ENCODE measurements at regions not wholly inside any gene's neighbourhood (a gene's known extent, or its start where the extent isn't known, plus 50 kb on each side); places are given as distances from the start of the nearest gene placed in this dataset.

DNA sequence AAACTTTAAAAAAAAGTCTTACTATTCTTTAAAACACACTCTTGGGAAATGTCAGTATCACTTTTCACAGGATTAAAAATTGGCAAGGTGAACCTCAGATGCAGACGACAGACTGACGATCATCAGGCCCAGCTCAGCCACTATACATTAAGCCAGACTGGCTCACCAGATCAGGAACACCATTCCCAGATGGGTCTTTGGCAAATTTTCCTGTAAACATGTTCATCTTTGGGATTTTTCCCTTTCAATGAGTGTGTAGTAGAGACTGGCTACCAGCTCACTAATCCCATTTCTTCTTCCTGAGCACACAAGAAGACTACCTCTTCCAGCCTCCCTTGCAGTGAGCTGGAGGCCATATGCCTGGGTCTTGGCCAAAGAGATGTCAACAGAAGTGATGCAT is 142.7 kb upstream of the CHST15 start:
- TF ChIP-seq, protein P1, sequence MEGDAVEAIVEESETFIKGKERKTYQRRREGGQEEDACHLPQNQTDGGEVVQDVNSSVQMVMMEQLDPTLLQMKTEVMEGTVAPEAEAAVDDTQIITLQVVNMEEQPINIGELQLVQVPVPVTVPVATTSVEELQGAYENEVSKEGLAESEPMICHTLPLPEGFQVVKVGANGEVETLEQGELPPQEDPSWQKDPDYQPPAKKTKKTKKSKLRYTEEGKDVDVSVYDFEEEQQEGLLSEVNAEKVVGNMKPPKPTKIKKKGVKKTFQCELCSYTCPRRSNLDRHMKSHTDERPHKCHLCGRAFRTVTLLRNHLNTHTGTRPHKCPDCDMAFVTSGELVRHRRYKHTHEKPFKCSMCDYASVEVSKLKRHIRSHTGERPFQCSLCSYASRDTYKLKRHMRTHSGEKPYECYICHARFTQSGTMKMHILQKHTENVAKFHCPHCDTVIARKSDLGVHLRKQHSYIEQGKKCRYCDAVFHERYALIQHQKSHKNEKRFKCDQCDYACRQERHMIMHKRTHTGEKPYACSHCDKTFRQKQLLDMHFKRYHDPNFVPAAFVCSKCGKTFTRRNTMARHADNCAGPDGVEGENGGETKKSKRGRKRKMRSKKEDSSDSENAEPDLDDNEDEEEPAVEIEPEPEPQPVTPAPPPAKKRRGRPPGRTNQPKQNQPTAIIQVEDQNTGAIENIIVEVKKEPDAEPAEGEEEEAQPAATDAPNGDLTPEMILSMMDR (IDR thresholded peaks at IDR 0.05; ENCODE audit: low read depth, low read length): no peak

GRCh38 chr10:124235232-124235631 is 141.8 kb upstream of the CHST15 start:
- H3K4me3 ChIP-seq (ENCODE audit: low read depth, low read length): no peak overlapping the region
- TF ChIP-seq, protein P1 (IDR thresholded peaks at IDR 0.05; ENCODE audit: low read depth, low read length): no peak

More for the DNA sequence above, 142.7 kb upstream of the CHST15 start:
- no peak overlapping the region for H3K4me3 ChIP-seq (ENCODE audit: low read depth, low read length)

- H3K4me3 ChIP-seq (ENCODE audit: low read depth, low read length): no peak overlapping the region
- TF ChIP-seq, protein P1 (IDR thresholded peaks at IDR 0.05; ENCODE audit: low read depth, low read length): no peak
Observed at GRCh38 chr10:124233546-124234138, 140.2 kb upstream of the CHST15 start.

- TF ChIP-seq, protein P1 (IDR thresholded peaks at IDR 0.05; ENCODE audit: low read depth, low read length): no peak
- no peak overlapping the region for H3K4me3 ChIP-seq (ENCODE audit: low read depth, low read length)
Observed at GRCh38 chr10:124232686-124233545, 139.5 kb upstream of the CHST15 start.

- TF ChIP-seq, protein P1 (IDR thresholded peaks at IDR 0.05; ENCODE audit: low read depth, low read length): no peak
- no peak overlapping the region for H3K4me3 ChIP-seq (ENCODE audit: low read depth, low read length)
Observed at GRCh38 chr10:124231168-124232155, 138.1 kb upstream of the CHST15 start.

GRCh38 chr10:124230635-124231167 is 137.3 kb upstream of the CHST15 start:
- no peak overlapping the region for H3K4me3 ChIP-seq (ENCODE audit: low read depth, low read length)
- TF ChIP-seq, protein P1 (IDR thresholded peaks at IDR 0.05; ENCODE audit: low read depth, low read length): no peak

Measured in WI38 (cell line).